Islet precursor cell (in vitro differentiated cells): ENCODE measurements at regions not wholly inside any gene's neighbourhood (a gene's known extent, or its start where the extent isn't known, plus 50 kb on each side); places are given as distances from the start of the nearest gene placed in this dataset.

ENCODE experiments used
- DNase-seq: peaks from one replicate; pipeline ENCODE4 v3.0.0-alpha.2; 2018

GRCh38 chr12:72082986-72083820 lies 144.6 kb downstream of the TPH2 start:
- DNase-seq = no peak

GRCh38 chr12:72084061-72084460 lies 145.4 kb downstream of the TPH2 start:
- no peak for DNase-seq

- DNase-seq = no peak
Measured at GRCh38 chr12:72084880-72085279, 146.2 kb downstream of the TPH2 start.

GRCh38 chr12:72089678-72090077 lies 151.0 kb downstream of the TPH2 start:
- DNase-seq = no peak

GRCh38 chr12:72093424-72093823 lies 154.8 kb downstream of the TPH2 start:
- no peak for DNase-seq

GRCh38 chr12:72093930-72094329 lies 155.3 kb downstream of the TPH2 start:
- no peak for DNase-seq

- no peak for DNase-seq
Measured at GRCh38 chr12:72094490-72094889, 155.8 kb downstream of the TPH2 start.

GRCh38 chr12:72095025-72095424 lies 156.4 kb downstream of the TPH2 start:
- no peak for DNase-seq

GRCh38 chr12:72098622-72099021 lies 160.0 kb downstream of the TPH2 start:
- DNase-seq = peak; percentile 58

GRCh38 chr12:72100854-72101253 lies 162.2 kb downstream of the TPH2 start:
- no peak for DNase-seq

GRCh38 chr12:72102150-72102549 lies 163.5 kb downstream of the TPH2 start:
- peak; percentile 62 for DNase-seq

- no peak for DNase-seq
Measured at GRCh38 chr12:72105849-72106248, 166.3 kb upstream of the TRHDE start.

GRCh38 chr12:72110937-72111650 lies 161.1 kb upstream of the TRHDE start:
- DNase-seq = no peak

- no peak for DNase-seq
Measured at GRCh38 chr12:72111706-72112105, 160.5 kb upstream of the TRHDE start.

- DNase-seq = no peak
Measured at GRCh38 chr12:72133497-72134055, 138.6 kb upstream of the TRHDE start.

- no peak for DNase-seq
Measured at GRCh38 chr12:72134246-72135020, 137.7 kb upstream of the TRHDE start.

GRCh38 chr12:72135021-72135301 lies 137.2 kb upstream of the TRHDE start:
- DNase-seq = no peak

- no peak for DNase-seq
Measured at GRCh38 chr12:72136792-72137191, 135.4 kb upstream of the TRHDE start.

GRCh38 chr12:72139411-72139810 lies 132.8 kb upstream of the TRHDE start:
- DNase-seq = no peak

- no peak for DNase-seq
Measured at GRCh38 chr12:72141381-72141780, 130.8 kb upstream of the TRHDE start.

GRCh38 chr12:72144553-72144952 lies 127.6 kb upstream of the TRHDE start:
- DNase-seq = no peak

GRCh38 chr12:72146495-72146894 lies 125.7 kb upstream of the TRHDE start:
- no peak for DNase-seq

GRCh38 chr12:72148709-72149108 lies 123.5 kb upstream of the TRHDE start:
- no peak for DNase-seq

GRCh38 chr12:72162875-72163274 lies 109.3 kb upstream of the TRHDE start:
- DNase-seq = no peak
